Suprapubic skin (tissue), 4 donors: ENCODE measurements at regions not wholly inside any gene's neighbourhood (a gene's known extent, or its start where the extent isn't known, plus 50 kb on each side); places are given as distances from the start of the nearest gene placed in this dataset.
"Not testable (repeated sequence)": the region's sequence is repeated elsewhere in the genome, so short reads cannot be mapped to it uniquely, and the experiment has no call there.

Experiments
- DNase-seq, 2 donors: peaks; one replicate each; pipeline ENCODE4 v3.0.0-alpha.2; 2019; ENCODE audit warnings: low spot score in 2 of 2
- H3K27ac ChIP-seq: fragments of 200-600 bp; sonication (generic); one replicate; pipeline ENCODE4 v1.5.1; 2019
- H3K27me3 ChIP-seq: fragments of 200-600 bp; sonication (generic); one replicate; pipeline ENCODE4 v1.5.1; 2019
- H3K36me3 ChIP-seq: fragments of 200-600 bp; sonication (generic); one replicate; pipeline ENCODE4 v1.5.1; 2019
- H3K4me1 ChIP-seq: fragments of 200-600 bp; sonication (generic); one replicate; pipeline ENCODE4 v1.5.1; 2019
- H3K4me3 ChIP-seq: fragments of 200-600 bp; sonication (generic); one replicate; pipeline ENCODE4 v1.5.1; 2019; ENCODE audit warnings: mild to moderate bottlenecking
- H3K9me3 ChIP-seq: fragments of 200-600 bp; sonication (generic); one replicate; pipeline ENCODE4 v1.5.1; 2019
- EP300 ChIP-seq: sonication (generic); formaldehyde crosslinking; IDR thresholded peaks from one replicate; pipeline ENCODE4 v1.6.1; 2017; ENCODE audit warnings: antibody characterized with exemption
- POLR2A ChIP-seq, 2 donors: fragments of 450-650 bp; IDR thresholded peaks; one replicate each; pipeline ENCODE4 v1.6.1; 2017; ENCODE audit warnings: antibody characterized with exemption in 2 of 2, mild to moderate bottlenecking in 2 of 2, moderate library complexity in 2 of 2
- POLR2AphosphoS5 ChIP-seq, 3 donors: sonication (generic); formaldehyde crosslinking; IDR thresholded peaks; one replicate each; pipeline ENCODE4 v1.6.1; 2017; ENCODE audit warnings: antibody characterized with exemption in 3 of 3
- whole genome bisulfite sequencing: methylation state at CpG from one replicate; pipeline ENCODE4 v1.1.5; 2018; 5-methylcytosine and 5-hydroxymethylcytosine counted together
- TF ChIP-seq, protein P1 (sequence below), 2 donors: fragments of 200-600 bp in 1 of 2; fragments of 450-650 bp in 1 of 2; sonication (generic) in 1 of 2; IDR thresholded peaks; one replicate each; pipeline ENCODE4 v1.5.1; 2016 to 2019; ENCODE audit warnings: antibody characterized with exemption in 2 of 2, mild to moderate bottlenecking in 1 of 2, moderate library complexity in 1 of 2

DNA sequence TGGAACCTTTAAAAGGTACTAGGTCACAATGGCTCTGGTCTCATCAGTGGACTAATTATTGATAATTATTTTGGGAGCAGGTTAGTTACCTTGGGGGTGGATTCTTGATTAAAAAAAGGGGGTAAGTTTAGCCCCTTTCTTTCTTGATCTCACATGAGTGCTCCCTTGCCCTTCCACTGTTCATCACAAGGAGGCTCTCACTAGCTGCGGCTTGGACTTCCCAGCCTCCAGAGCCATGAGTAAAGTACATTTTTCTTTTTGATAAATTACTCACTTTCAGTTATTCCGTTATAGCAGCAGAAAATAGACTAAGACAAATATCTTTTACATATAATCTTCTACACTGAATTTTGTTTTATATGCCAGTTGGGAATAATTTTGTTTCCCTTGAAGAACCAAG lies 254.8 kb upstream of the DEPDC1 start:
- no peaks in the 10 kb centered on the region for H3K9me3 ChIP-seq
- no peak overlapping the region for H3K27ac ChIP-seq
- H3K27me3 ChIP-seq, result no peaks in the 10 kb centered on the region
- DNase-seq, result no peak
- no peak overlapping the region for H3K4me3 ChIP-seq
- H3K4me1 ChIP-seq, result no peaks in the 10 kb centered on the region
- no peaks in the 10 kb centered on the region for H3K36me3 ChIP-seq
- WGBS, result 73% methylated on average over 2 of the region's 2 CpGs
- no peak for TF ChIP-seq POLR2A (IDR thresholded peaks at IDR 0.05)
- TF ChIP-seq EP300, result no peak
- TF ChIP-seq POLR2AphosphoS5 (IDR thresholded peaks at IDR 0.05), result no peak
- TF ChIP-seq, protein P1, sequence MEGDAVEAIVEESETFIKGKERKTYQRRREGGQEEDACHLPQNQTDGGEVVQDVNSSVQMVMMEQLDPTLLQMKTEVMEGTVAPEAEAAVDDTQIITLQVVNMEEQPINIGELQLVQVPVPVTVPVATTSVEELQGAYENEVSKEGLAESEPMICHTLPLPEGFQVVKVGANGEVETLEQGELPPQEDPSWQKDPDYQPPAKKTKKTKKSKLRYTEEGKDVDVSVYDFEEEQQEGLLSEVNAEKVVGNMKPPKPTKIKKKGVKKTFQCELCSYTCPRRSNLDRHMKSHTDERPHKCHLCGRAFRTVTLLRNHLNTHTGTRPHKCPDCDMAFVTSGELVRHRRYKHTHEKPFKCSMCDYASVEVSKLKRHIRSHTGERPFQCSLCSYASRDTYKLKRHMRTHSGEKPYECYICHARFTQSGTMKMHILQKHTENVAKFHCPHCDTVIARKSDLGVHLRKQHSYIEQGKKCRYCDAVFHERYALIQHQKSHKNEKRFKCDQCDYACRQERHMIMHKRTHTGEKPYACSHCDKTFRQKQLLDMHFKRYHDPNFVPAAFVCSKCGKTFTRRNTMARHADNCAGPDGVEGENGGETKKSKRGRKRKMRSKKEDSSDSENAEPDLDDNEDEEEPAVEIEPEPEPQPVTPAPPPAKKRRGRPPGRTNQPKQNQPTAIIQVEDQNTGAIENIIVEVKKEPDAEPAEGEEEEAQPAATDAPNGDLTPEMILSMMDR (IDR thresholded peaks at IDR 0.05), result no peak

DNA sequence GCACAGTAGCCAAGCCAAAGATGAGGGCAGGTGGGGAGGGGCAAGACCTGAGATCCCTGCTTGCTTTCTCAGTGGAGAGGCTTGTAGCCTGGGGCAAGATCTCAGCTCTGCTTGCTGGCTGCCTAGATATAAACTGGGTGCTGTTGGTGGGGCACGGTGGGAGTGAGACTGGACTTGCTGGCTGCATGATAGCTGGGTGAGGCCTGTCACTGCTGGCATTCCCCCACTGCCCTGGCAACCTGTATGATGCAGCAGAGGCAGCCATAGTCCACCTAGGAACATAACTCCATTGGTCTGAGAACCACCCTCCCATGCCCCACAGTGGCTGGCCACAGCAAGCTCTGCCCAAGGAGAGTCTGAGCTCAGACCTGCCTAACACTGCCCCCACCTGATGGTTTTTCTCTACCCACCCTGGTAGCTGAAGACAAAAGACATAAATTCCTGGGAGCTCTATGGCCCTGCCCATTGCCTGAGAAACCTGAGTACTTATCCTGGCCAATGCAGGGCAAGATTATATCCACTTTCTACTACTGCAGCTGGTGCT lies 261.9 kb upstream of the DEPDC1 start:
- no peaks in the 10 kb centered on the region for H3K4me1 ChIP-seq
- no peaks in the 10 kb centered on the region for H3K27me3 ChIP-seq
- no peaks in the 10 kb centered on the region for H3K9me3 ChIP-seq
- TF ChIP-seq EP300, result no peak
- no peak for TF ChIP-seq POLR2AphosphoS5 (IDR thresholded peaks at IDR 0.05)
- TF ChIP-seq, protein P1 (IDR thresholded peaks at IDR 0.05), result no peak
- no peak for TF ChIP-seq POLR2A (IDR thresholded peaks at IDR 0.05)
- WGBS, result 83% methylated on average over 1 of the region's 1 CpG
- no peak overlapping the region for H3K4me3 ChIP-seq
- DNase-seq, result no peak
- no peak overlapping the region for H3K27ac ChIP-seq
- no peaks in the 10 kb centered on the region for H3K36me3 ChIP-seq

DNA sequence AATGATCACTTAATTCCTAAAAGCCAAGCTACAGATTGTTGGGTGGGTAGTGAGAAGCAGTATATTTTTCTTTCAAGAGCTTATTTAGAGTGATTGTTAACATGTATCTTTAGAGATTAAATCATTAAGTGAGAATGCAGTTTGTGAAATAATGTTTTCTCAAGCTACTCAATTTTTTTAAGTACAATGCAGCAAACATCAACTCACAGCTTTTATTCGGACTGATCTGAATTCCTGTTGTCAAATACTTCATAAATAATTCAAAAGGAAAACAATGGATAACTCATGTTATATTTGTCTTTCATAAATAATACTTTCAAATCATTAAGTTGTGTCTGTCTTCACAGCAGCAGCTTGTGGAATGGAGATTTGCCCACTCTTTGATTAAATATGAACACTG lies 271.1 kb upstream of the DEPDC1 start:
- TF ChIP-seq POLR2AphosphoS5 (IDR thresholded peaks at IDR 0.05), result no peak
- TF ChIP-seq EP300, result no peak
- Histone ChIP-seq H3K9me3 (peaks cover 10% of the 10 kb centered on the region), H3K36me3 (no peaks in the 10 kb centered on the region), H3K27me3 (no peaks in the 10 kb centered on the region), H3K27ac (no peak overlapping the region), H3K4me1 (no peaks in the 10 kb centered on the region), H3K4me3 (no peak overlapping the region)
- 44% methylated on average over 1 of the region's 1 CpG for WGBS
- no peak for DNase-seq

DNA sequence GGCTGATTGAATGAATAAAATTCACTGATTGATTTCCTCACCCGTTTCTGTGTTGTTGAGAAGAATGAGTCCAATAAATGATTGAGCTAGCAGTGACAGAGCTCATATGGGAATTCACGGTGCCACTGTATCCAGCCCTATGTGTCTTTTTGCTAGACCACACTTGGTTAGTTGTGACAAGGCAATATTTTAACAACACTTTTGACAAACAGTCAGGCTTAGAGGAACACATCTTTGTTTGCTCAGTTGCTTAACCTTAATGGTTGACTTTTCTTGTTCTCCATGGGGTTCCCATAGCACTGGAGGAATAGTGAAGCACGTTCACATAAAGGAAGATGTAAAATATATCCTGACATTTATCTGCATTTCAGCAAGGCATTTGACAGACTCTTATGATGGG lies 273.9 kb upstream of the DEPDC1 start:
- Histone ChIP-seq H3K27me3 (no peaks in the 10 kb centered on the region), H3K36me3 (no peaks in the 10 kb centered on the region), H3K4me1 (no peaks in the 10 kb centered on the region), H3K9me3 (peaks cover 7% of the 10 kb centered on the region), H3K4me3 (no peak overlapping the region), H3K27ac (no peak overlapping the region)
- 82% methylated on average over 3 of the region's 3 CpGs for WGBS
- TF ChIP-seq POLR2AphosphoS5 (IDR thresholded peaks at IDR 0.05) (no peak), EP300 (no peak), POLR2A (IDR thresholded peaks at IDR 0.05) (no peak)
- TF ChIP-seq, protein P1 (IDR thresholded peaks at IDR 0.05), result no peak
- no peak for DNase-seq

DNA sequence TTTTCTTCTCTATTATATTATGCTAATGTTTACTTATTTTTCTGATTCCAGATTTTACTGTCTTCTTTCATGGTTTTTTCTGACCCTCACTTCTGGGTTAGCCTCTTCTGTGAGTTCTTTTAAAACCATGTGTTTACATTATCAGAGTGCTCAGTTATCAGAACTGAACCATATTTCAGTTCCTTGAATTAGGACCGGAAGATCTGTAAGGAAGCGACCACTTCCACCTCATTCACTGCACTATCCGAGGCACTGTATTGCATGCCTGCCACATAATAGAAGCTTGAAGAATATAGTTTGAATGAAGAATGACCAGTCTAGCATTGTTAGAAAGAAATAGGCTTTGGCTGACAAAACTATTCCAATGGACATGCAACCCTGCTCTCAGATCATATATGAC lies 281.0 kb upstream of the DEPDC1 start:
- H3K27me3 ChIP-seq, result no peaks in the 10 kb centered on the region
- no peaks in the 10 kb centered on the region for H3K36me3 ChIP-seq
- H3K9me3 ChIP-seq, result no peaks in the 10 kb centered on the region
- WGBS, result 58% methylated on average over 3 of the region's 3 CpGs
- H3K4me1 ChIP-seq, result no peaks in the 10 kb centered on the region
- no peak overlapping the region for H3K4me3 ChIP-seq
- DNase-seq, result no peak
- TF ChIP-seq POLR2AphosphoS5 (IDR thresholded peaks at IDR 0.05), result no peak
- TF ChIP-seq POLR2A (IDR thresholded peaks at IDR 0.05), result no peak
- TF ChIP-seq, protein P1 (IDR thresholded peaks at IDR 0.05), result no peak
- TF ChIP-seq EP300, result no peak
- no peak overlapping the region for H3K27ac ChIP-seq

DNA sequence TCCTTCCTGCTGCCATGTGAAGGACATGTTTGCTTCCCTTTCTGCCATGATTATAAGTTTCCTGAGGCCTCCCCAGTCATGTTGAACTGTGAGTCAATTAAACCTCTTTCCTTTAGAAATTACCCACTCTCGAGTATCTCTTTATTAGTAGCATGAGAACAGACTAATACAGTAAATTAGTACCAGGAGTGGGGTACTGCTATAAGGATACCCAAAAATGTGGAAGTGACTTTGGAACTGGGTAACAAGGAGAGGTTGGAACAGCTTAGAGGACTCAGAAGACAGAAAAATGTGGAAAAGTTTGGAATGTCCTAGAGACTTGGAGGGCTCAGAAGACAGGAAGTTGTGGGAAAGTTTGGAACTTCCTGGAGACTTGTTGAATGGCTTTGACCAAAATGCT lies 283.0 kb upstream of the DEPDC1 start:
- H3K4me3 ChIP-seq, H3K27ac ChIP-seq, DNase-seq, H3K27me3 ChIP-seq, H3K36me3 ChIP-seq, H3K9me3 ChIP-seq, H3K4me1 ChIP-seq: not testable (repeated sequence)
- WGBS, result 83% methylated on average over 1 of the region's 1 CpG
